ENCODE measurements at regions not wholly inside any gene's neighbourhood (a gene's known extent, or its start where the extent isn't known, plus 50 kb on each side); places are given as distances from the start of the nearest gene placed in this dataset.

DNA sequence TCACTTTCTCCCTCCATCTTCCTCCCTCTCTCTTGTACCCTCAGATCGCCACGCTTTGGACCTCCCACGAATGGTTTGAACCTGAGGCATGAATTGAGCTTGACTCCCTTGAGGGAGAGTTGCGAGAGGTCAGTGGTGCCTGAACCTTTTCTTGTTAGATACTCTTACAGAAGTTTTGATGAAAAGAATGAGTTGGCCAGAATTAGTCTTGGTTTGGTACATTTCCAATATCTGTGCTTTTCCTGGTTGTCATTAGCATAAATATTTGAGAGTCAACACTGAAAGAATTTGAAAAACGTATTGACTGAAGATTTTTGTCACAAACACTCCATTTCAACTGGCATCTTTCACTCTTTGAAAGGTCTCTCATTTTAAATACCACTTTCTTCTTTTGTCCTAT, 510.6 kb upstream of the DIPK2B start:
- Histone ChIP-seq H3K4me1 (ENCODE audit: control insufficient read depth, insufficient read depth, low read length) (no peaks in the 10 kb centered on the region), H3K36me3 (ENCODE audit: control insufficient read depth, insufficient read depth, low read length) (no peaks in the 10 kb centered on the region), H3K27ac (ENCODE audit: low read depth, low read length) (no peak overlapping the region), H3K9ac (ENCODE audit: low read length) (no peak overlapping the region), H3K27me3 (ENCODE audit: control insufficient read depth, insufficient read depth, low read length) (no peaks in the 10 kb centered on the region), H3K9me3 (ENCODE audit: control insufficient read depth, insufficient read depth, low read depth, low read length) (no peaks in the 10 kb centered on the region; the same call in 1 of the 2 replicates), H3K4me3 (ENCODE audit: low read depth, low read length) (no peak overlapping the region)

DNA sequence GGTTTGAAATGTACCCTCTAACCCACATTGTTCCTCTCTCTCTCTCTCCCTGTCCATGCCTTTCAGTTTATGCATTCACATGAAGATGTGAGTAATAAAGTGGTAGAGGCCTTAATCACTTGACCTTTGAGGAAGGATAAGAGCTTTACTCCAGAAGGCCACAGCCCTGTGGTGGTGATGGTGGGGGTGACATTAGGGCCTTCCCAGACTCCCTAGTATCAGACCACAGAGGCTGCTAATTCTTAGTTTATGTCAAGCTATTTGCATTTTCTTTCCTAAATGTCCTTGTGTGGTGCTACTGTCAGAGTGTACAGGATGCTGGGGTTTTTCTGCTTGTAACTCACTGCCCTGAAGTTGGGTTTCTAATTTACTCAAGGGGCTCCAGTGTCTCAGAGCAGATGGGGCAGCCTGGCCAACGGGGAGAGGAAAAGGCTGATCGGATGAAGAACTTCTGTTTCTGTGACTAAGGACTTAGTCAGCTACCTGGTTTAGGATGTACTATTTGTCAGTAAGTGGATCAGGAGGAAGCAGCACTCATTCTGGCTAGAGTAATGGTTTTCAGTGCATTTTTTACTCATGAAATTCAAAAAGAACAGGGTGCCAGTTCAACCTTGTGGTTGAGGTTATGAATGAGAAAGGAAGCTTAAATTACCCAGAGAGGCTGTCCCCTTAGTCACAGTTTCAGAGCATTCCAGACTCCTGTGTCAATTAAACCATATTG, 509.6 kb upstream of the DIPK2B start:
- H3K9ac ChIP-seq (ENCODE audit: low read length) = no peak overlapping the region

DNA sequence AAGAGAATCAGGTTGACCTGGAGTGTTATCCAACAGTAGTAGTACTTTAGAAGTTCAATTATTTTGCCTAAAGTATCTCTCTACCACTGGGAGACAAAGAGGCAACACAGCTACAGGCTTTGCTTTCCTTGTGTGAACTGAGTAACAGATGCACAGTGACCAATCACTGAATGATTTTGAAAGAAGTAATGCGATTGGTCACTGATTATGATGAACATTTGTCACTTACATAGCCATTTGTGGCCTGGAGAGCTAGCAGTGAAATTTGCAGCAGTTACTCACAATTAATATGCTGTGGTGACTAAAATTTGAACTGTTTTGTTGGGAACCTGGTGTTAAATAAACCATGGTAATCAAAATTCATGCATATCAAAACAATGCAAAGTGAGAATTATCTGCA, 508.7 kb upstream of the DIPK2B start:
- Histone ChIP-seq H3K9ac (ENCODE audit: low read length) (no peak overlapping the region), H3K4me3 (ENCODE audit: low read depth, low read length) (no peak overlapping the region), H3K36me3 (ENCODE audit: control insufficient read depth, insufficient read depth, low read length) (no peaks in the 10 kb centered on the region), H3K27me3 (ENCODE audit: control insufficient read depth, insufficient read depth, low read length) (no peaks in the 10 kb centered on the region), H3K4me1 (ENCODE audit: control insufficient read depth, insufficient read depth, low read length) (no peaks in the 10 kb centered on the region), H3K27ac (ENCODE audit: low read depth, low read length) (no peak overlapping the region), H3K9me3 (ENCODE audit: control insufficient read depth, insufficient read depth, low read depth, low read length) (no peaks in the 10 kb centered on the region; the same call in 1 of the 2 replicates)

More for the DNA sequence above, 509.6 kb upstream of the DIPK2B start:
- Histone ChIP-seq H3K27me3 (ENCODE audit: control insufficient read depth, insufficient read depth, low read length) (no peaks in the 10 kb centered on the region), H3K9me3 (ENCODE audit: control insufficient read depth, insufficient read depth, low read depth, low read length) (no peaks in the 10 kb centered on the region; the same call in 1 of the 2 replicates), H3K36me3 (ENCODE audit: control insufficient read depth, insufficient read depth, low read length) (no peaks in the 10 kb centered on the region), H3K4me1 (ENCODE audit: control insufficient read depth, insufficient read depth, low read length) (no peaks in the 10 kb centered on the region), H3K4me3 (ENCODE audit: low read depth, low read length) (no peak overlapping the region), H3K27ac (ENCODE audit: low read depth, low read length) (no peak overlapping the region)

DNA sequence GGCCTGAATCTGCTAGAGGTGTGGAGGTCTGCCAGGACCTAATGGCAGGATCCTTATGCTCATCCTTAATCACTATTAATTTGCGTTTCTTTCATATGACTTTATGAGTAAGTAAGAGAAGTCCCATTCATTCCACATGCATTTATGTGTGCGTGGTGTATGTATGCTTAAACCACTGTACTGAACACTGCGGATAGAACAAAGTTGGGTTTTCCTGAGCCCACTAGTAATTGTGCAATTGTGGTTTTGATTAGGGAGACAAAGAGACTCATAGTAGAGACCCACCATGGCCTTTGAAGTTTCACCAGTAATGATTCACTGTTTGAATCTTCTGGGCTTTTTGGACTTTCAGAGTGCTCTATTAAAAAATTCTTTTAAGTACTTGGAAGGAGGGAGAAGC, 498.5 kb upstream of the DIPK2B start:
- Histone ChIP-seq H3K27me3 (ENCODE audit: control insufficient read depth, insufficient read depth, low read length) (no peaks in the 10 kb centered on the region), H3K27ac (ENCODE audit: low read depth, low read length) (no peak overlapping the region), H3K4me1 (ENCODE audit: control insufficient read depth, insufficient read depth, low read length) (no peaks in the 10 kb centered on the region)

DNA sequence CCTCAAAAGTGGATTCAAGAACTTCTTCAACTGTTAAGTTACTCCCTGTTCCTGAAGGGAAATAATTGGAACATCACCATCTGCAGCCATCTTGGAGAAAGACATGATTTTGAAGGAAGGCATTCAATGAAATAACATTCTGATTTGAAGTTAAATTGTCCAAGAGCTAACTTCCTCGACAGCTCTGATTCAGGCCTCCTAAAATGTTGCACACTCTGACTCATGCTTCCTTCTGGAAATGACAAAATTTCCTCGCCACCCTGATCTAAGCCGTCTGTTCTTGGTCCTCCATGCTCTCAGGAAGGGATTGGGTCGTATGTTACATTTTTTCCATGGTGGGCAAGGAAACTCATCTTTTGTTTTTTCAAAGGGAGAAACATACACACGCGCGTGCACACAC, 496.9 kb upstream of the DIPK2B start:
- peaks cover 4% of the 10 kb centered on the region; the same call in 1 of the 2 replicates for H3K9me3 ChIP-seq (ENCODE audit: control insufficient read depth, insufficient read depth, low read depth, low read length)
- H3K27me3 ChIP-seq (ENCODE audit: control insufficient read depth, insufficient read depth, low read length) = no peaks in the 10 kb centered on the region
- no peaks in the 10 kb centered on the region for H3K36me3 ChIP-seq (ENCODE audit: control insufficient read depth, insufficient read depth, low read length)

More for the DNA sequence above, 498.5 kb upstream of the DIPK2B start:
- Histone ChIP-seq H3K4me3 (ENCODE audit: low read depth, low read length) (no peak overlapping the region), H3K9ac (ENCODE audit: low read length) (no peak overlapping the region), H3K36me3 (ENCODE audit: control insufficient read depth, insufficient read depth, low read length) (no peaks in the 10 kb centered on the region), H3K9me3 (ENCODE audit: control insufficient read depth, insufficient read depth, low read depth, low read length) (peaks cover 2% of the 10 kb centered on the region; the same call in 1 of the 2 replicates)

DNA sequence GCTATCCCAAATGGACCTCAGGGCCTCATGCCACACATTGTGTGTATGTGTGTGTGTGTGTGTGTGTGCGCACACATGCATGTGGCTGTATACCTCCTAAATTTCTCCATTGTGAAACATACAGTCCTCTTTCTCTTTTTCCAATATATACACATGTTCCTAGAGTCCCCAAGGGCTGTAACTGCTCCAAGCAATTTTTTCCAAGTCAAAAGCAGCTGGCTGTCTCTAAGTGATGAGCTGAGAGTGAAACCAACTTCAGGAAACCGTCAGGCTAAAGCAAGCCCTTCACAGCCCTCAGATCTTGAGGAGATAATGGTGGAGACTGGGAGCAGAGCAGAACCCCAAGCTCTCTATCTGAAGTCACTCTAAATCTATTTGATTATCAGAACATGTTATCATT, 496.1 kb upstream of the DIPK2B start:
- H3K9me3 ChIP-seq (ENCODE audit: control insufficient read depth, insufficient read depth, low read depth, low read length) = peaks cover 3% of the 10 kb centered on the region; the same call in 1 of the 2 replicates
- H3K4me3 ChIP-seq (ENCODE audit: low read depth, low read length) = no peak overlapping the region
- no peak overlapping the region for H3K27ac ChIP-seq (ENCODE audit: low read depth, low read length)
- no peaks in the 10 kb centered on the region for H3K27me3 ChIP-seq (ENCODE audit: control insufficient read depth, insufficient read depth, low read length)
- no peaks in the 10 kb centered on the region for H3K36me3 ChIP-seq (ENCODE audit: control insufficient read depth, insufficient read depth, low read length)
- H3K9ac ChIP-seq (ENCODE audit: low read length) = no peak overlapping the region
- no peaks in the 10 kb centered on the region for H3K4me1 ChIP-seq (ENCODE audit: control insufficient read depth, insufficient read depth, low read length)

More for the DNA sequence above, 496.9 kb upstream of the DIPK2B start:
- Histone ChIP-seq H3K27ac (ENCODE audit: low read depth, low read length) (no peak overlapping the region), H3K9ac (ENCODE audit: low read length) (no peak overlapping the region), H3K4me1 (ENCODE audit: control insufficient read depth, insufficient read depth, low read length) (no peaks in the 10 kb centered on the region), H3K4me3 (ENCODE audit: low read depth, low read length) (no peak overlapping the region)

DNA sequence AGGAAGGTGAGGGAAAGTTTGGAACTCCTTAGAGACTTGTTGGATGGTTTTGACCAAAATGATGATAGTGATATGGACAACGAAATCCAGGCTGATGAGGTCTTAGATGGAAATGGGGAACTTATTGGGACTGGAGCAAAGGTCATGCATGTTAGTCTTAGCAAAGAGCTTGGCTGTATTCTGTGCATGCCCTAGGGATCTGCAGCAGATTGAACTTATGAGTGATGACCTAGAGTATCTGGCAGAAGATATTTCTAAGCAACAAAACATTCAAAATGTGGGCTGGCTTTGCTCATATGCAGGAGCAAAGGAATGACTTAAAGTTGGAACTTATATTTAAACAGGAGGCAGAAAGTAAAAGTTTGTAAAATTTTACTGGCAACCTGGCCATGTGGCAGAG, 489.3 kb upstream of the DIPK2B start:
- H3K27me3 ChIP-seq (ENCODE audit: control insufficient read depth, insufficient read depth, low read length) = no peaks in the 10 kb centered on the region; the same call in 1 of the 2 replicates
- H3K4me3 ChIP-seq (ENCODE audit: low read depth, low read length) = no peak overlapping the region
- no peaks in the 10 kb centered on the region for H3K36me3 ChIP-seq (ENCODE audit: control insufficient read depth, insufficient read depth, low read length)
- H3K27ac ChIP-seq (ENCODE audit: low read depth, low read length) = no peak overlapping the region
- no peak overlapping the region for H3K9ac ChIP-seq (ENCODE audit: low read length)
- no peaks in the 10 kb centered on the region for H3K4me1 ChIP-seq (ENCODE audit: control insufficient read depth, insufficient read depth, low read length)
- peaks cover 8% of the 10 kb centered on the region; the same call in 1 of the 2 replicates for H3K9me3 ChIP-seq (ENCODE audit: control insufficient read depth, insufficient read depth, low read depth, low read length)

DNA sequence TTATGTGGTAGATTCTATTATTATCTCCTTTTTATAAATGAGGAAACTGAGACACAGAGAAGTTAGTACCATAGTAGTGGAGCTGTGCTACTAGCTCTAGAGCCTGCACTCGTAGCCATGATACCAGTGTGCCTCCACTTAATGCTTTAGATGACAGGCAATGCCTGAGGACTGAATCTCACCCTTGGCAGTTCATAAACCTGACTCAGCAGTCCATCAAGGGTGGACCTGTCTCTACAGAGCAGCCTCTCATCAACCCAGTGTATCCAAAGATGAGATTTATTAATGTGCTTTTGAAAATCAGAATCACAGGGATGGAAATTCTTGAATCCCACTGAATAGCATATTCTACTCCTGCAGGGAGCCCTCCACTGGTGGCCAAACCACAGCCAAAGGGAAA, 483.2 kb upstream of the DIPK2B start:
- Histone ChIP-seq H3K9me3 (ENCODE audit: control insufficient read depth, insufficient read depth, low read depth, low read length) (0 out of 2 replicates have a peak, but pooled peaks cover 2% of the 10 kb centered on the region), H3K36me3 (ENCODE audit: control insufficient read depth, insufficient read depth, low read length) (no peaks in the 10 kb centered on the region), H3K9ac (ENCODE audit: low read length) (no peak overlapping the region), H3K27ac (ENCODE audit: low read depth, low read length) (no peak overlapping the region), H3K4me1 (ENCODE audit: control insufficient read depth, insufficient read depth, low read length) (no peaks in the 10 kb centered on the region), H3K4me3 (ENCODE audit: low read depth, low read length) (no peak overlapping the region), H3K27me3 (ENCODE audit: control insufficient read depth, insufficient read depth, low read length) (no peaks in the 10 kb centered on the region; the same call in 1 of the 2 replicates)

DNA sequence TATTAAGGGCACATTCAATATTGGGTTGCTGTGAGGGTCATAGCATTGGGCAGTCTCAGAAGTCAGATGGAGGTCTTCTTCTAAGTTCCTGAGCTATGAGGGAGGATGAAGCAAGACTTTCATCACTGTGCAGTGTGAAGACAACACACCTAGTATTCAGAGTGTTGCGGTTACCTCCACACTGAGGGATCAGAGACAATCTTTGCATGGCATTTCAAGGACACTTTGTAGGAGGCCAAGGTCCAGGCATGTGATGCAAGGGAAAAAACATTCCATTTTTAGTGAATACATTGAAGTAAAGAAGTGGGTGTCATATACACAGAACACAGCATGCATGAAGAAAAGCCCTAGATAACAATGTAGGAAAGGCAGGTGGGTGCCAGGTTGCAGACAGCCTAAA, 481.2 kb upstream of the DIPK2B start:
- no peak overlapping the region for H3K9ac ChIP-seq (ENCODE audit: low read length)
- no peak overlapping the region for H3K27ac ChIP-seq (ENCODE audit: low read depth, low read length)
- no peaks in the 10 kb centered on the region; the same call in 1 of the 2 replicates for H3K27me3 ChIP-seq (ENCODE audit: control insufficient read depth, insufficient read depth, low read length)
- H3K4me3 ChIP-seq (ENCODE audit: low read depth, low read length) = no peak overlapping the region
- H3K9me3 ChIP-seq (ENCODE audit: control insufficient read depth, insufficient read depth, low read depth, low read length) = no peaks in the 10 kb centered on the region
- H3K36me3 ChIP-seq (ENCODE audit: control insufficient read depth, insufficient read depth, low read length) = no peaks in the 10 kb centered on the region
- H3K4me1 ChIP-seq (ENCODE audit: control insufficient read depth, insufficient read depth, low read length) = no peaks in the 10 kb centered on the region

DNA sequence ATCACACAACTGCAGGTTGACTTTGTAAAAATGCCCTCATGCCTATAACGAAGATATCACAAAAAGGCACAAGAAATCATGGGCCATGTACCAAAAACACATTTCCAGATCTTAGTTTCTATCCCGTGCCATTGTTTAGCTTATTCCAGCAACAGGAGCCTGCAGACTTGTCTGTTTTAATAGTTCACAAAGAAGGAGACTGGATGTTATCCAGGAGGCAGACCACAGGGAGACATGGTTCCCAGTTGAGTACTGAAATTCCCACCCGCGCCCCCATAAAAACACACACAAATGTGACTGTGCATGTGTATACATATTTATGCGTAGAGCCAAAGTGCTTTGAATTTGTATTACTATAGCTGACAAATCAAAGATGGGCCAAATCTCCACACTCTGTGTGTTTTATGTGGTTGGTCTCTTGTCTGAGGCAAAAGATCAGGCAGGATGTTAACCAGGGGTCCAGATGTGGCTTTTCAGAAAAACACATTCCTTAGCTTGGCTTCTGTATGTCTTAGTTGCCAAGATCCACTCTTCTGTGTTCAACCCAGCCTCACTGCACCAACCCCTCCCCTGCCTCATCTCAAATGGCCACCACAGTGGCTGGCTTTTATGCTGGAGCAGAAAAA, 469.2 kb upstream of the DIPK2B start:
- no peaks in the 10 kb centered on the region for H3K36me3 ChIP-seq (ENCODE audit: control insufficient read depth, insufficient read depth, low read length)
- no peaks in the 10 kb centered on the region for H3K27me3 ChIP-seq (ENCODE audit: control insufficient read depth, insufficient read depth, low read length)
- no peak overlapping the region for H3K9ac ChIP-seq (ENCODE audit: low read length)
- no peak overlapping the region for H3K4me3 ChIP-seq (ENCODE audit: low read depth, low read length)
- no peaks in the 10 kb centered on the region for H3K4me1 ChIP-seq (ENCODE audit: control insufficient read depth, insufficient read depth, low read length)
- peaks cover 4% of the 10 kb centered on the region; the same call in 1 of the 2 replicates for H3K9me3 ChIP-seq (ENCODE audit: control insufficient read depth, insufficient read depth, low read depth, low read length)
- no peak overlapping the region for H3K27ac ChIP-seq (ENCODE audit: low read depth, low read length)

DNA sequence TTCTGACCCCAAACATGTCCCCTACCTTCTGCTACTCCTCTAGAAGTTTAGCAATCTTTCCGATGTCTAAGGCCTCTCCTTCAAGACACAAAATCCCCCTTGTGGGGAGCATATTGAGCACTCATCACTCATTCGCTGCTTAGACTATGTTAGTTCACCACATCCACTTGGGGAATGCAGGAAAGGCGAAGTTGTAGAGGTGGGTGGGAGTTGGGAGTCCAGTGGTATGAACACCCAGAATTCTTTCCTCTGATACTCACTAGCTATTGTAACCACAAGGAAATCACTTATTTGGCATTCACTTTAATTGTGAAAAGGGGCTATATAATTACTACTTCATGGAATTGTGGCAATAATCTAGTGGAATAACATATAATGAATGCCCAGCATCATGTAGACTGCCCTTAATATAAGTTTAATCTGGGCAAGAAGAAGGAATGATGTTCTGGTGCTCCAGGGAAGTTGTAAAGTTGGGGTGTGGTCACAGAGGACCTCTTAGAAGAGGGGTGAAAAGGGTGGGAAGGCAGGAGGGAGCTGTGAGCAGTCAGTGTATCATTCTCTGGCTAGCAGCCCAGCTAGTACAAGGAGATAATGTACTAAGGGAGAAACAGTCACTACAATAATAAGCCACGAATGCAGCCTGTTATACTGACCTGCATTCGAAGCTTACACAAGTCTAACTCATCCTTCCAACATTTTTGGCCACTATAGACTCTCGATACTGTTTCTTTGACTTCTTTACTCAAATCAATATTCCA, 468.2 kb upstream of the DIPK2B start:
- H3K9me3 ChIP-seq (ENCODE audit: control insufficient read depth, insufficient read depth, low read depth, low read length) = peaks cover 4% of the 10 kb centered on the region; the same call in 1 of the 2 replicates
- no peak overlapping the region for H3K27ac ChIP-seq (ENCODE audit: low read depth, low read length)
- H3K4me1 ChIP-seq (ENCODE audit: control insufficient read depth, insufficient read depth, low read length) = no peaks in the 10 kb centered on the region
- H3K4me3 ChIP-seq (ENCODE audit: low read depth, low read length) = no peak overlapping the region
- no peaks in the 10 kb centered on the region for H3K27me3 ChIP-seq (ENCODE audit: control insufficient read depth, insufficient read depth, low read length)
- H3K36me3 ChIP-seq (ENCODE audit: control insufficient read depth, insufficient read depth, low read length) = no peaks in the 10 kb centered on the region
- H3K9ac ChIP-seq (ENCODE audit: low read length) = no peak overlapping the region

All from HUES6 (cell line).